ENCODE measurements at regions not wholly inside any gene's neighbourhood (a gene's known extent, or its start where the extent isn't known, plus 50 kb on each side); places are given as distances from the start of the nearest gene placed in this dataset.

GRCh38 chr3:163538387-163538786 is 1539.9 kb downstream of the SI start:
- no peak for TF ChIP-seq RARB (CRISPR knock-in tag; IDR thresholded peaks at IDR 0.05)
- no peak for TF ChIP-seq PPARA (CRISPR knock-in tag; IDR thresholded peaks at IDR 0.05; ENCODE audit: borderline replicate concordance)
- no peak for TF ChIP-seq ARNTL (CRISPR knock-in tag; IDR thresholded peaks at IDR 0.05; ENCODE audit: borderline replicate concordance, low read depth)
- no peak for TF ChIP-seq ZNF70 (CRISPR knock-in tag; IDR thresholded peaks at IDR 0.05)
- no peak for TF ChIP-seq TCF4 (CRISPR knock-in tag; IDR thresholded peaks at IDR 0.05; ENCODE audit: borderline replicate concordance)
- TF ChIP-seq TSHZ2 (CRISPR knock-in tag; IDR thresholded peaks at IDR 0.05), result no peak
- no peak for TF ChIP-seq PATZ1 (CRISPR knock-in tag; IDR thresholded peaks at IDR 0.05; ENCODE audit: borderline replicate concordance)
- no peak for TF ChIP-seq ZFP30 (CRISPR knock-in tag; IDR thresholded peaks at IDR 0.05)
- no peak for TF ChIP-seq ZC3H10 (CRISPR knock-in tag; IDR thresholded peaks at IDR 0.05)
- TF ChIP-seq ZNF565 (CRISPR knock-in tag; conservative IDR thresholded peaks at IDR 0.05; ENCODE audit: low read depth), result no peak
- no peak for TF ChIP-seq ESRRG (CRISPR knock-in tag; IDR thresholded peaks at IDR 0.05)
- TF ChIP-seq CSRNP3 (CRISPR knock-in tag; IDR thresholded peaks at IDR 0.05), result no peak
- no peak for TF ChIP-seq TOX (CRISPR knock-in tag; IDR thresholded peaks at IDR 0.05; ENCODE audit: borderline replicate concordance)
- TF ChIP-seq ZFP3 (CRISPR knock-in tag; IDR thresholded peaks at IDR 0.05), result no peak
- TF ChIP-seq CSDC2 (CRISPR knock-in tag; IDR thresholded peaks at IDR 0.05), result no peak
- no peak for TF ChIP-seq POU6F1 (CRISPR knock-in tag; IDR thresholded peaks at IDR 0.05; ENCODE audit: borderline replicate concordance, low read depth)
- TF ChIP-seq GLIS3 (CRISPR knock-in tag; IDR thresholded peaks at IDR 0.05), result no peak
- ATAC-seq, result no peak

GRCh38 chr3:163533381-163533780 is 1544.9 kb downstream of the SI start:
- no peak for ATAC-seq
- no peak for TF ChIP-seq CSDC2 (CRISPR knock-in tag; IDR thresholded peaks at IDR 0.05)

GRCh38 chr3:163523375-163523774 is 1554.9 kb downstream of the SI start:
- no peak for ATAC-seq
- TF ChIP-seq TOX (CRISPR knock-in tag; IDR thresholded peaks at IDR 0.05; ENCODE audit: borderline replicate concordance) (no peak), ISL1 (CRISPR knock-in tag; IDR thresholded peaks at IDR 0.05) (no peak), ESRRG (CRISPR knock-in tag; IDR thresholded peaks at IDR 0.05) (no peak), ZNF8 (CRISPR knock-in tag; IDR thresholded peaks at IDR 0.05) (no peak), ARNTL (CRISPR knock-in tag; IDR thresholded peaks at IDR 0.05; ENCODE audit: borderline replicate concordance, low read depth) (no peak), POU6F1 (CRISPR knock-in tag; IDR thresholded peaks at IDR 0.05; ENCODE audit: borderline replicate concordance, low read depth) (no peak), PATZ1 (CRISPR knock-in tag; IDR thresholded peaks at IDR 0.05; ENCODE audit: borderline replicate concordance) (no peak), GLIS3 (CRISPR knock-in tag; IDR thresholded peaks at IDR 0.05) (no peak), CSRNP3 (CRISPR knock-in tag; IDR thresholded peaks at IDR 0.05) (no peak), SNAI2 (CRISPR knock-in tag; IDR thresholded peaks at IDR 0.05) (no peak), BACH2 (CRISPR knock-in tag; IDR thresholded peaks at IDR 0.05; ENCODE audit: borderline replicate concordance) (no peak), TCF4 (CRISPR knock-in tag; IDR thresholded peaks at IDR 0.05; ENCODE audit: borderline replicate concordance) (no peak), ZFP3 (CRISPR knock-in tag; IDR thresholded peaks at IDR 0.05) (no peak), OSR1 (CRISPR knock-in tag; IDR thresholded peaks at IDR 0.05) (no peak), CSDC2 (CRISPR knock-in tag; IDR thresholded peaks at IDR 0.05) (no peak), CREB5 (CRISPR knock-in tag; IDR thresholded peaks at IDR 0.05; ENCODE audit: low read depth) (no peak), PPARA (CRISPR knock-in tag; IDR thresholded peaks at IDR 0.05; ENCODE audit: borderline replicate concordance) (no peak), RARB (CRISPR knock-in tag; IDR thresholded peaks at IDR 0.05) (no peak), ZNF565 (CRISPR knock-in tag; conservative IDR thresholded peaks at IDR 0.05; ENCODE audit: low read depth) (no peak)
